ENCODE measurements at regions not wholly inside any gene's neighbourhood (a gene's known extent, or its start where the extent isn't known, plus 50 kb on each side); places are given as distances from the start of the nearest gene placed in this dataset.
"Not testable (repeated sequence)": the region's sequence is repeated elsewhere in the genome, so short reads cannot be mapped to it uniquely, and the experiment has no call there.

DNA sequence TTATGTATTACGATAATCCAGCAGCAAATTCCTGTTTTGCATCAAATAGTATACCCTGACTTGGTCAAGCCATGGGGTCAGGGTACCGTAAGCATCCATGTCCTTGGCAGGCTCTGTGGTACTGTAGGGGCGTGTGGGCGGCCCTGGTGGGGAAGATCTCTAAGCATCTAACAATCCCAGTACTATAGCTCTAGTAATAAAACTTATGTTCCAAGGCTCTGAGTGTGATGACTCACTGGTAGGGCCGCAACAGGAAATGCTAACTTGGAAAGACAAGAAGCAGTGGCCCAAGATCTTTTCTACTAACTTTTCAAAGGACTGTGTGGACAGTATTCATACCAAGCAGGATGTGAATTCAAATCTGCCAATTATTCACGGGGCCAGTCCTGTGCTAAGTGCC is 63.8 kb downstream of the CLEC18A start:
- not testable (repeated sequence) for DNase-seq (ENCODE audit: low read depth)

DNA sequence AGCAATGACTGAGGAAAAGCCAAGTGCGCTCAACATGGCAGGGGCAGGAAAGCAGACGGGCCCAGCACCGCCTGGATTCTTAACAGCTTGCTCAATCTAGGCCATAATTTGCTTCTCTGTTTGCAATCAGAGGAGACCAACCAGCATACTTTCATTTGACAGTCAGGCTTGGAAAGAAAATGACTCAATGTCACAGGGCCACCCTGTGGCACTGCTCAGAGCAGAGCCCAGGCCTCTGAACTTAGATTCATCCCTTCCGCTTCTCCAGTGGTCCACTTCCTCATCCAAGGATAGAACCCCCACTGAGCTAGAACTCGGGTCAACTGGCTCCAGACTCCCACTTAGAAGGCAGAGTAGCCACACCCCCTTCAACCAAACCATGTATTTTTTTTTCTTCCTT is 65.6 kb downstream of the CLEC18A start:
- not testable (repeated sequence) for DNase-seq (ENCODE audit: low read depth)

DNA sequence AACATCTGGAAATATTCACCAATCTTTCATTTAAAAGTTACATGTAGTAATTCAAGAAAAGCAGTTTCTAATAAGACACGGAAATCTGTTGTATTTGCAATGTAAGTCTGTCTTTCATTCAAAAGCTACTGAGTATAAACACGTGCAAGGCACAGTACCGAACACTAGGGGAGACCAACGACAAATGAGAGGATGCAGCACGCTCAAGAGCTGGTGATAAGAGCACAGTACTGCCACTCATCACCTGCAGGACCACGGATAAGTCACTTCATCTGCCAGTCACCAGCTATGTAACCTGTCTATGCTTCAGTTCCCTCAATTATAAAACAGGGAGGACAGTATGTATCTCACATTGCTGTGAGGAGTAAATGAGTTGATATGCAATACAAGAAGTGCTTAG is 67.1 kb downstream of the CLEC18A start:
- DNase-seq (ENCODE audit: low read depth) = peak; percentile 7

DNA sequence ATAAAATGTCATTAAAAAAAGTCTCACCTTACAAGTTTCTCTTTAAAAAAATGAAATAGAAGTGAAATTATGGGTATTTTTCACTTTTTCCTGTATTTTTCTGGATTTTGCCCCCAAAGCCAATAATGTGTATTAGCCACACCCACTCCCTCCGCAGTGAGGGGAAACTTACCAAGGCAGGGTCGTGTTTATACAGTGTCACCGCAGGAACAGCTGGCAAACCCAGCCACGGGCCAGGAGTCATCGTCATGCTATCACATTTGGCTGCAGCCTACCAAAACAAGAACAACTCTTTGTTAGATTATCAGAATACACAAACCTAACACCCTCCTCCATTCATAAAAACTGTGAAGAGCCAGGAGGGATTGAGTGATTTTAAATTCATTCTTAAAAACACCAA is 72.1 kb downstream of the CLEC18A start:
- not testable (repeated sequence) for DNase-seq (ENCODE audit: low read depth)

DNA sequence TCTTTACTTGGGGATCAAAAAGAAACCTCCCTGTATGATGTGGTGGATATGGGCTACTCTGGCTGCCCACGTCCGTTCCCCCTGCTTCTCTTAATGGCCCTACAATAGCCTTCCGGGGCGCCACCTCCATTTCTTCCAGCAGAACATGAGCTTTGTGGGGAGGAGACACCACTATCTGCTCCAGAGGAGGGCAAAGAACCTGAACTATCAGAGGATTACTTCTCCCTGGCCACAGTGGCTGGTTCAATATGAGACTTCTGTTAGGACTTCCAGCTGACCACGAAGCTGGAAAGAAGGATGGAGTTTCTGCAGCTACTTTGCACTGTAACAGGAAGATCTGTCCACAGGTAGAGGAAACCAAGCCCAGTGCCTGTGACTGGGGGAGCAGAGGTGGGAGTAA is 72.8 kb downstream of the CLEC18A start:
- not testable (repeated sequence) for DNase-seq (ENCODE audit: low read depth)

DNA sequence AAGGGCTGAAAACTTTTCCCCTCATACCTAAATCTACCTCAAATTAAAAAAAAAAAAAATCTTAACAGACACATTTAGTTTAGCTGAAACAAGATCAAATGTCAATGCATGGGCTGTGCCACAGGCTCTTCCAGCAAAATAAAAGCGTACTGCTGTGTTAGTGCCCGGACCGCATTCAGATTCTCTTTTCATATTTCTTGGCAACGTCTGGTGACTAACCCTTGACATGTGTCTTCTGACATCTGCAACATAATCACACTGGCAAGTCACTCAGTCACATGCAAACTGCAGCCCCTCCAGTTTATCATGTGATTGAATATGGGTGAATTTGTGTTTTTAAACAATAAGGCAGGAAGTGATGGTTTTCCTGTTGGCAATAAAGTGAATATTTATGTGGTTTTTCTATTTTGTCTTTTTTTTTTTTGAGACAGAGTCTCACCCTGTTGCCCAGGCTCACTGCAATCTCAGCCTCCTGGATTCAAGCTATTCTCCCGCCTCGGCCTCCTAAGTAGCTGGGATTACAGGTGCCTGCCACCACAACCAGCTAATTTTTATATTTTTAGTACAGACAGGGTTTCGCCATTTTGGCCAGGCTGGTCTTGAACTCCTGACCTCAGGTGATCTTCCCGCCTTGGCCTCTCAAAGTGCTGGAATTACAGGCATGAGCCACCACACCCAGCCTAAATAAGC is 75.2 kb downstream of the CLEC18A start:
- DNase-seq (ENCODE audit: low read depth) = peak; percentile 13

DNA sequence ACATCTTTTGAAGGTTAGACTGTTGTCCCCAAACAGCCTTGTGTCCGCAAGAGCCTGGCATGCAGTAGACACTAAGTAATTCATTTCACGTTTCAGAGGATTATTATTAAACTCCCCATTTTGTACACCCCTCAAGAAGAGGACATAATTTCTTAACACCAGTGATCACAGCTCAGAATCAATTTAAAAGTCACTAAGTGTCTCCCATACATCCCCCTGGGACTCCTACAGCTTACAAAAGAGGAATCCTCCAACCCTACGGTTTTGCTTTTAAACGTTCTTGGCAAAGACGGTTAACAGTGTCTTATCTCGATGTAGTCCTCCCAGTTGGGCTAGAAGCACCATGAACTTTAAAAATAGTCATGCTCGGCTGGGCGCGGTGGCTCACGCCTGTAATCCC is 81.2 kb upstream of the PDPR start:
- not testable (repeated sequence) for DNase-seq (ENCODE audit: low read depth)

DNA sequence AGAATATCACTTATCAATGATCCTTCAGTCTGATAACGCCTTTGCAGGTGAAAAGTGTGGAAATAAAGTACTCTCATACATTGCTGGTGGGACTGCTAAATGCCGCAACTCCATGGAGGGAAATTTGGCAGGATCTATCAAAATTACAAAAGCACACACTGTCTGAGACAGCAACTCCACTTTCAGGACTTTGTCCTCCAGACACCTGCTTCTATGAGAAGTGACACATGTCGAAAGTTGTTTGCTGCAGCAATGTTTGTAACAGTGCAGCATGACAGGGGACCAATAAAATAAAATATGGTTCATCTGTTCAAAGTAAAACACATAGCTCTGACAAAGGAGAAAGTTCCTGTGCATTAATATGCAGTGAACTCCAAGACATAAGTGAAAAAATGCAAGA is 76.2 kb upstream of the PDPR start:
- not testable (repeated sequence) for DNase-seq (ENCODE audit: low read depth)

DNA sequence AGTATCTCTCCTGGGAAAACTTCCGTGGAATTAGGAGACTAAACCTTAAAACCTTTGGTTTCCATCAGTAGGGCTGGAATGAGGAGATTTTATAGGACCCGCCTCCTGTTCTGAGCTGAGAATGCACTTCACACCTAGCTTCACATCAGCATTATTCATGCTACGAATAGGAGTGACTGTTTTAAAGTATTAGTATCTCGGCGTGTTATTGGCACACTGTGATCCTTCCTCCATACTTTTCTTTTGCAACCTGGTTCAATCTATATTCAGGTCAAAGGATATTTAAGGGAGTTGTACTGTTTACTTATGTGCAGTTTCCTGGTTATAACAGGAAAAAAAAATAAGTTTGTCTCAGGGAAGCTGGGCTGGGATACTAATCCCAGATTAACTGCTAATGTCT is 73.6 kb upstream of the PDPR start:
- DNase-seq (ENCODE audit: low read depth) = not testable (repeated sequence)

DNA sequence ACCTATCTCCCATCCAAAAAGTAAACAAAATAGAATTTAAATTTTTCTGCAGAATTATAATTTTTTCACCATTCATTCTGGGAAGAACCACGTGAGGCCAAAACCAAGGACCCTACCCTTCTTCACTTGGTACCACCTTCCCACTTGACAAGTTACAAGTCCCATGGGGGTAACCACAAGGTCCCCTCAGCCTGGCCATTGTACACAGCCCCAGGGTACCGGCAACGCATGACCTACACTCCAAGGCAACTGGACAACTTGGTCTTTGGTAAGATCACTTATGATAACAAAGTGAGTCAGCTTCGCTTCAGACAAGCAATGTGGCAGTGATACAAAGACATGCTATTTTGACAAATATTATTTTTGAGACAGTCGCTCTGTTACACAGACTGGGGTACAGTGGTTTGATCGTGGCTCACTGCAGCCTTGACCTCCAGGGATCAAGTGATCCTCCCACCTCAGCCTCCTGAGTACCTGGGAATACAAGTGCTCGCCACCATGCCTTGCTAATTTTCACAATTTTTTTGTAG is 70.5 kb upstream of the PDPR start:
- not testable (repeated sequence) for DNase-seq (ENCODE audit: low read depth)

DNA sequence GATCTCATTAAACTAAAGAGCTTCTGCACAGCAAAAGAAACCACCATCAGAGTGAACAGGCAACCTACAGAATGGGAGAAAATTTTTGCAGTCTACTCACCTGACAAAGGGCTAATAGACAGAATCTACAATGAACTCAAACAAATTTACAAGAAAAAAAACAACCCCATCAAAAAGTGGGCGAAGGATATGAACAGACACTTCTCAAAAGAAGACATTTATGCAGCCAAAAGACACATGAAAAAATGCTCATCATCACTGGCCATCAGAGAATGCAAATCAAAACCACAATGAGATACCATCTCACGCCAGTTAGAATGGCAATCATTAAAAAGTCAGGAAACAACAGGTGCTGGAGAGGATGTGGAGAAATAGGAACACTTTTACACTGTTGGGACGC is 67.6 kb upstream of the PDPR start:
- DNase-seq (ENCODE audit: low read depth) = not testable (repeated sequence)

DNA sequence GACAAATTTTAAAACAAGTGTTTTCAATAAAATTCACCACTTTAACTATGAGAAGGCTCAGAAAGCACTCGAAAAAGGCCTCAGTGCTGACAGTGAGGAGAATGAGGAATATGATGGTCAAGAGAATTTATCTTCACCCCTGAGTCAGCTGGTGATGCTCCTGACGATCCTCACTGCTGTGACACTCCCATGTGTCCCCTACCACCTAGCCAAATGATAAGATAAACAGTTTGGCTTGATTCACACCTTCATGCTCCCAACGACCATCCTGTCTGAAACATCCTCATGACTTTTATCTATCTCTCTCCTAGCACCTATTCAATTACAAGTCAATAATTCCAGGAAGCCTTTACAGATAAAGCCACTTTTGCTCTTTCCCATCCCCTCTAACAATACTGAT is 66.0 kb upstream of the PDPR start:
- not testable (repeated sequence) for DNase-seq (ENCODE audit: low read depth)

DNA sequence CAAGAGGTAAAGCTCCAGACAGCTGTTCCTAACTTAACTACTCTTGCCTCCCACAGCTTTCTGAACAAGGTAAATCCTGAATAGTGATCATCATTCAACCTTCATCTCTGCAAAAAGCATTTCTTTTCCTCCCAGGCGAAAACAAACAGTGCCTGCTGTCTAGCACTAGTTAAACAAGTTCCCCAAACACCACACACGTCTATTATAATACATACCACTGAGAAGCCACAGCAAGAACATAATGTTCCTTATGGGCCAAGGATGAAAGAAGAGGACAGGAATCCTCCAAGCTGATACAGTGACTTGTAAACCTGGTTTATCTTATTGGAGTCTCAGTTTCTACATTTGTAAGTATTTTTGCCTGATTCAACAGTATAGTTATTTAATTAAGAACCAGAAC is 56.1 kb upstream of the PDPR start:
- not testable (repeated sequence) for DNase-seq (ENCODE audit: low read depth)

DNA sequence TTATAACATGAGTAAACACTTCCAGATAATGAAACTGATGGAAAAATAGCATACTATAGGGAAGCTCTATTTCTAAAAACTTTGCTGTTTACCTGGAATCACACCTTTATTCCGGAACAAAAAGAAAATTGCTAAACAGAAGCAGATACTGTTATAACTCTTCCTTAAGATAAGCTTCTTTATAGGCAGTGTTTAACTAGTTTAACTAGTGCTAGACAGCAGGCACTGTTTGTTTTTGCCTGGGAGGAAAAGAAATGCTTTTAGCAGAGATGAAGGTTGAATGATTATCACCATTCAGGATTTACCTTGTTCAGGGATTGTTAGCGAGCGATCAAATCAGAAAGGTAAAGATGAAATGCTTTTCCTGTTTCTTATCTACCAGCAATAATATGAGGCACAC is 54.7 kb upstream of the PDPR start:
- not testable (repeated sequence) for DNase-seq (ENCODE audit: low read depth)

DNA sequence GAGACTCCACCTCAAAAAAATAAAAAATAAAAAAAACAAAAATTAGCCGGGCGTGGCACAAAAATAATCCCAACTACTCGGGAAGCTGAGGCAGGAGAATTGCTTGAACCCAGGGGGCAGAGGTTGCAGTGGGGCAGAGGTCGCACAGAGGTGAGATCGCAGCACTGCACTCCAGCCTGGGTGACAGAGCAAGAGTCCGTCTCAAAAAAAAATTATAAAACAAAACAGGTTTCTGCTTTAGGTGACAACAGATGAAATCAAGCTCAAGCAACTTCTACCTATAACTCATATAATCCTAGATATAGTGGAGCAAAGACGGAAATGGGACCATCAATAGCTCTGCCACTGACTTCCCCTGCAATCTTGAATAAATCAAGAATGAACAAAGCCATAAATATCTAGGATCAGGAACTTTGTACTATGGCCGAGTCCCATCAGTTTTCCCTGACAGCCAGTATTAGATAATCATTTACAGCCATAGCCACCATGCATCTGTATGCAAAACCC is 53.6 kb upstream of the PDPR start:
- DNase-seq (ENCODE audit: low read depth) = not testable (repeated sequence)

DNA sequence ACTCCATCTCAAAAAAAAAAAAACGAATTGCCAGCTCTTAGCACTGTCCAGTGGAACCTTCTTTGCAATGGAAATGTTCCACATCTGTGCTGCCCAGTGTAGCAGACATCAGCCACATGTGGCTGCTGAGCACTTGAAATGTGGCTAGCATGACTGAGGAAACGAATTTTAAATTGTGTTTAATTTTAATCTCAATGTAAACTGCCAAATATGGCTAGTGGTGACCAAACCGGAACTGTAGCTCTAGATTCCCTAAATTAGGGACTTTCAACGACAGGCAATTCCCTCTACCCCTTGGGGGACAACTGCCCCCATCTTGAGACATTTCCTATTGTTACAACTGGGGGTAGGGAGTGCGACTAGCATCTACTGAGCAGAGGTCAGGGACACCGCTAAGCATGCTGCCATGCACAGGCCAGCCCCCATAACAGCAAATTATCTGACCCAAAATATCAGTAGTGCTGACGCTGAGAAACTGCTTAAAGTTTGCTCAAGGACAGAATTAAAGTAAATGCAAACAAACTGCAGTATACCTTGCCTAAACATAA is 52.4 kb upstream of the PDPR start:
- not testable (repeated sequence) for DNase-seq (ENCODE audit: low read depth)

DNA sequence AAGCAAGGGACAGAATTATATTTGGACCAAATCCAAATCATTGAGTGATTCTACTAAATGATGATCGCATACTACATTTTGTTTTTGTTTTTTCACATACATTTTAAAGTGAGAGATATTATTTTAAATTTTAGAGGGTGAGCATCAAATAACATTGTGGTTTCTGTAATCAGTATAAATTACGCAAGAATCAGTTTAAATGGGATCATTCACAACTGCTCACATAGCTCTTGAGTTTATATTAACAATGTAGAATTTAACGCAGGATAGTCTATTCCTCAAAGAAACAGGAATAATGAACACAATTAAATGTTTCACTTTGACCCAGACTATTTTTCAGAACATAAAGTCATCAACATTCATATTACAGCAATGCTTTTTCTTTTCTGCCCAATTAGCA is 51.2 kb upstream of the PDPR start:
- DNase-seq (ENCODE audit: low read depth) = not testable (repeated sequence)

All from stimulated activated CD8-positive, alpha-beta memory T cell treated with anti-CD3 and anti-CD28 coated beads, Interleukin-15, amount 100 ng/mL, for 1 hour (primary cell).